Calu3 (cell line): ENCODE measurements at regions not wholly inside any gene's neighbourhood (a gene's known extent, or its start where the extent isn't known, plus 50 kb on each side); places are given as distances from the start of the nearest gene placed in this dataset.

Experiments used
- BruUV-seq: library from RNA; stranded (reverse); fragments of 400-500 nt; replicated peaks from 2 replicates; lab custom pipeline; 2021; lab: Mats Ljungman, UMichigan
- CTCF ChIA-PET: fragments of 300-600 bp; sonication (Branson Sonifier 250); formaldehyde crosslinking; loops from one replicate; lab custom pipeline; 2022; ENCODE audit warnings: antibody characterized with exemption; lab: Charles Lee
- DNase-seq: peaks from one replicate; pipeline ENCODE4 v3.0.0; 2022
- H3K27ac Mint-ChIP-seq: one replicate; pipeline ENCODE4 v1.8.0; 2022; ENCODE audit warnings: mixed read lengths; ENCODE audit not compliant: unreplicated experiment
- H3K27me3 Mint-ChIP-seq: one replicate; pipeline ENCODE4 v1.8.0; 2022; ENCODE audit warnings: mixed read lengths; ENCODE audit not compliant: unreplicated experiment
- H3K36me3 Mint-ChIP-seq: one replicate; pipeline ENCODE4 v1.8.0; 2022; ENCODE audit warnings: mild to moderate bottlenecking, moderate library complexity, mixed read lengths; ENCODE audit not compliant: insufficient read depth, unreplicated experiment
- H3K4me1 Mint-ChIP-seq: one replicate; pipeline ENCODE4 v1.8.0; 2022; ENCODE audit warnings: mild to moderate bottlenecking, low read depth, mixed read lengths; ENCODE audit not compliant: unreplicated experiment
- H3K4me3 Mint-ChIP-seq: one replicate; pipeline ENCODE4 v1.8.0; 2022; ENCODE audit warnings: mild to moderate bottlenecking, low read depth, moderate library complexity, mixed read lengths; ENCODE audit not compliant: unreplicated experiment
- H3K9me3 Mint-ChIP-seq: one replicate; pipeline ENCODE4 v1.8.0; 2022; ENCODE audit warnings: low read depth, mixed read lengths; ENCODE audit not compliant: unreplicated experiment
- intact Hi-C: fragments of 100-400 bp; cut with micrococcal nuclease; formaldehyde crosslinking; loops from one replicate; pipeline ENCODE4 v1.10.0; 2022; ENCODE audit not compliant: unreplicated experiment
- TF ChIP-seq, protein P1 (sequence below): fragments of 200-600 bp; IDR thresholded peaks from one replicate; pipeline ENCODE4 v1.8.0; 2022; ENCODE audit warnings: antibody characterized with exemption; ENCODE audit not compliant: unreplicated experiment

DNA sequence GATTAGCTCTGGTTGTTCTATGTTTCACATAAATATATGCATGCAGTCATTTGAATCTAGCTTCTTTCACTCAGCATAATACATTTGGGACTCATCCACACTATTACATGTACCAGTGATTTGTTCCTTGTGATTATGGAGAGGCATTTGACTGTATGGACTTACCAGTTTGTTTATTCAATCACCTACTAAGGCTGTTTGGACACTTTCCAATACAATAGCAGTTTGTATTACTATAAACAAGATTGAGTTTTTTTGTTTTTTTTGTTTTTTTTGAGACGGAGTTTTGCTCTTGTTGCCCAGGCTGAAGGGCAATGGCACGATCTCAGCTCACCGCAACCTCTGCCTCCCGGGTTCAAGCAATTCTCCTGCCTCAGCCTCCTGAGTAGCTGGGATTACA is 109.8 kb upstream of the DST start:
- Mint-ChIP-seq H3K27me3 (no peaks in the 10 kb centered on the region), H3K36me3 (peaks cover 10% of the 10 kb centered on the region), H3K9me3 (no peaks in the 10 kb centered on the region), H3K4me3 (no peak overlapping the region), H3K27ac (no peak overlapping the region), H3K4me1 (peaks cover 80% of the 10 kb centered on the region)
- DNase-seq = no peak
- TF ChIP-seq, protein P1, sequence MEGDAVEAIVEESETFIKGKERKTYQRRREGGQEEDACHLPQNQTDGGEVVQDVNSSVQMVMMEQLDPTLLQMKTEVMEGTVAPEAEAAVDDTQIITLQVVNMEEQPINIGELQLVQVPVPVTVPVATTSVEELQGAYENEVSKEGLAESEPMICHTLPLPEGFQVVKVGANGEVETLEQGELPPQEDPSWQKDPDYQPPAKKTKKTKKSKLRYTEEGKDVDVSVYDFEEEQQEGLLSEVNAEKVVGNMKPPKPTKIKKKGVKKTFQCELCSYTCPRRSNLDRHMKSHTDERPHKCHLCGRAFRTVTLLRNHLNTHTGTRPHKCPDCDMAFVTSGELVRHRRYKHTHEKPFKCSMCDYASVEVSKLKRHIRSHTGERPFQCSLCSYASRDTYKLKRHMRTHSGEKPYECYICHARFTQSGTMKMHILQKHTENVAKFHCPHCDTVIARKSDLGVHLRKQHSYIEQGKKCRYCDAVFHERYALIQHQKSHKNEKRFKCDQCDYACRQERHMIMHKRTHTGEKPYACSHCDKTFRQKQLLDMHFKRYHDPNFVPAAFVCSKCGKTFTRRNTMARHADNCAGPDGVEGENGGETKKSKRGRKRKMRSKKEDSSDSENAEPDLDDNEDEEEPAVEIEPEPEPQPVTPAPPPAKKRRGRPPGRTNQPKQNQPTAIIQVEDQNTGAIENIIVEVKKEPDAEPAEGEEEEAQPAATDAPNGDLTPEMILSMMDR = no peak
- CTCF ChIA-PET = interaction anchor here (0.7 to 1.0 kb wide), 3 partner anchors 23 to 80 kb away, joined by 3 to 4 read pairs (median 3); no protein-coding TSS in a partner anchor
- BruUV-seq = no TSS peak
- intact Hi-C loops = no loop called here

- no peak overlapping the region for H3K4me3 Mint-ChIP-seq
- H3K36me3 Mint-ChIP-seq = peaks cover 10% of the 10 kb centered on the region
- CTCF ChIA-PET = interaction anchor here (0.6 to 1.0 kb wide), 4 partner anchors 23 to 115 kb away, joined by 3 to 4 read pairs (median 3); no protein-coding TSS in a partner anchor
- BruUV-seq = no TSS peak
- TF ChIP-seq, protein P1 = no peak
- DNase-seq = no peak
- H3K27me3 Mint-ChIP-seq = no peaks in the 10 kb centered on the region
- H3K4me1 Mint-ChIP-seq = peaks cover 78% of the 10 kb centered on the region
- no peak overlapping the region for H3K27ac Mint-ChIP-seq
- intact Hi-C loops = no loop called here
- H3K9me3 Mint-ChIP-seq = no peaks in the 10 kb centered on the region
Measured at GRCh38 chr6:56752009-56752408, 109.3 kb upstream of the DST start.

GRCh38 chr6:56751604-56752003 is 108.9 kb upstream of the DST start:
- CTCF ChIA-PET = interaction anchor here (0.6 to 1.0 kb wide), 2 partner anchors 38 to 116 kb away, joined by 3 to 4 read pairs; no protein-coding TSS in a partner anchor
- Mint-ChIP-seq H3K36me3 (peaks cover 10% of the 10 kb centered on the region), H3K4me3 (no peak overlapping the region), H3K4me1 (peaks cover 78% of the 10 kb centered on the region), H3K27me3 (no peaks in the 10 kb centered on the region), H3K27ac (no peak overlapping the region), H3K9me3 (no peaks in the 10 kb centered on the region)
- no TSS peak for BruUV-seq
- intact Hi-C loops = no loop called here
- DNase-seq = no peak
- TF ChIP-seq, protein P1 = no peak

- H3K27ac Mint-ChIP-seq = peak overlapping the region; percentile 79
- H3K9me3 Mint-ChIP-seq = no peaks in the 10 kb centered on the region
- BruUV-seq = no TSS peak
- no peak overlapping the region for H3K4me3 Mint-ChIP-seq
- no peak for DNase-seq
- TF ChIP-seq, protein P1 = no peak
- H3K36me3 Mint-ChIP-seq = peaks cover 10% of the 10 kb centered on the region
- H3K27me3 Mint-ChIP-seq = no peaks in the 10 kb centered on the region
- CTCF ChIA-PET = interaction anchor here (1.3 kb wide), 1 partner anchor 101 kb away, joined by 3 read pairs; no protein-coding TSS in a partner anchor
- intact Hi-C loops = no loop called here
- H3K4me1 Mint-ChIP-seq = peaks cover 78% of the 10 kb centered on the region
Measured at GRCh38 chr6:56750686-56751085, 108.0 kb upstream of the DST start.
